Cardiac fibroblast (primary cell): ENCODE measurements at regions not wholly inside any gene's neighbourhood (a gene's known extent, or its start where the extent isn't known, plus 50 kb on each side); places are given as distances from the start of the nearest gene placed in this dataset.
A peak's percentile ranks its signal among the peaks of the same experiment; 100 is the strongest.
"Not testable (repeated sequence)": the region's sequence is repeated elsewhere in the genome, so short reads cannot be mapped to it uniquely, and the experiment has no call there.

Experiments
- DNase-seq, 2 donors: peaks; one replicate each; pipeline versions ENCODE4 v3.0.0 to v3.0.0-alpha.2; 2010; ENCODE audit warnings: low read depth in 2 of 2
- H3K4me3 ChIP-seq, 2 donors: replicated peaks in 1 of 2; 1 replicate in 1 of 2; 2 replicates in 1 of 2; pipeline ENCODE4 v1.5.1; 2011; ENCODE audit warnings: low read depth in 2 of 2, low read length in 2 of 2, mild to moderate bottlenecking in 2 of 2, moderate library complexity in 1 of 2
- TF ChIP-seq, protein P1 (sequence below): IDR thresholded peaks from one replicate; pipeline ENCODE4 v1.5.1; 2011; ENCODE audit warnings: low read depth, mild to moderate bottlenecking, low read length, inconsistent platforms

DNA sequence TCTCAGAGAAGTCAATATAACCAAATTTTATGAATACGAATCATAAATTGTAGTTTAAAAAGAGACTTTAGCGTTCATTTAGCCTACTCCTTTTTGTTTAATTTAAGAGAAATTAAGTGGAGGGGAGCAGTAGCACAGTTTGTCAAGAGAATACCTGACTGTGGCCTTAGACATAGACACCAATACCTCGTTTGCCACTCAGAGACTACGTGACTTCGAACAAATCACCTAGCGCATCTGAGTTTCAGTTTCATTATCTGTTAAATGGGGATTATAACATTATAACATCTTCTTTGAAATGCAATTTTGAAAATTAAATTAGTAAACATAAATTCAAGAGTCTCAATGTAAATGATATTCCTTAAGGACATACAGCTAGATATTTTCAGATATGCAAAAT, 581.5 kb upstream of the VRK2 start:
- H3K4me3 ChIP-seq = no peak overlapping the region
- TF ChIP-seq, protein P1, sequence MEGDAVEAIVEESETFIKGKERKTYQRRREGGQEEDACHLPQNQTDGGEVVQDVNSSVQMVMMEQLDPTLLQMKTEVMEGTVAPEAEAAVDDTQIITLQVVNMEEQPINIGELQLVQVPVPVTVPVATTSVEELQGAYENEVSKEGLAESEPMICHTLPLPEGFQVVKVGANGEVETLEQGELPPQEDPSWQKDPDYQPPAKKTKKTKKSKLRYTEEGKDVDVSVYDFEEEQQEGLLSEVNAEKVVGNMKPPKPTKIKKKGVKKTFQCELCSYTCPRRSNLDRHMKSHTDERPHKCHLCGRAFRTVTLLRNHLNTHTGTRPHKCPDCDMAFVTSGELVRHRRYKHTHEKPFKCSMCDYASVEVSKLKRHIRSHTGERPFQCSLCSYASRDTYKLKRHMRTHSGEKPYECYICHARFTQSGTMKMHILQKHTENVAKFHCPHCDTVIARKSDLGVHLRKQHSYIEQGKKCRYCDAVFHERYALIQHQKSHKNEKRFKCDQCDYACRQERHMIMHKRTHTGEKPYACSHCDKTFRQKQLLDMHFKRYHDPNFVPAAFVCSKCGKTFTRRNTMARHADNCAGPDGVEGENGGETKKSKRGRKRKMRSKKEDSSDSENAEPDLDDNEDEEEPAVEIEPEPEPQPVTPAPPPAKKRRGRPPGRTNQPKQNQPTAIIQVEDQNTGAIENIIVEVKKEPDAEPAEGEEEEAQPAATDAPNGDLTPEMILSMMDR = no peak
- DNase-seq = no peak

GRCh38 chr2:57465967-57466366, 580.6 kb upstream of the VRK2 start:
- TF ChIP-seq, protein P1 = no peak
- no peak for DNase-seq
- H3K4me3 ChIP-seq = no peak overlapping the region

DNA sequence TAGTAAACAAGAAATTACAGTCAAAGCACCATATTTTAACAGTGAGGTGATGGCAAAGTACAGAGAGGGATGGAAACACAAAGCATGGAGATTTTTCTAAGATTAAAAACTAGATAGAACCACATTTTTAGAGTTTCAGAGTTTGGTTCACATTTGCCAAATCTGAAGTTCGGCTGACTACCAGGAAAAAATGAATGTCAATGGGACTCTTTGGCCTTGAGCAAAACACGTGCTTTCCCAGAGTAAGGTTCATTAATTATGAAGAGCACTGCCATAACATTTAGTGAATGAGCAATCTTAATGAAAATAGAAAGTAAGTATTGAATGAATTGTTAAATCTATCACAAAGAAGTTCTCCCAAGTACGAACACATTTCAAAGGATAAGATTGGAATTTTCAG, 571.2 kb upstream of the VRK2 start:
- DNase-seq = no peak
- H3K4me3 ChIP-seq = no peak overlapping the region
- TF ChIP-seq, protein P1 = no peak

- no peak overlapping the region for H3K4me3 ChIP-seq
- no peak for DNase-seq
- TF ChIP-seq, protein P1 = no peak
These were observed 566.6 kb upstream of the VRK2 start for GRCh38 chr2:57479981-57480380.

GRCh38 chr2:57488061-57488460, 558.5 kb upstream of the VRK2 start:
- no peak for DNase-seq
- TF ChIP-seq, protein P1 = no peak
- no peak overlapping the region for H3K4me3 ChIP-seq

DNA sequence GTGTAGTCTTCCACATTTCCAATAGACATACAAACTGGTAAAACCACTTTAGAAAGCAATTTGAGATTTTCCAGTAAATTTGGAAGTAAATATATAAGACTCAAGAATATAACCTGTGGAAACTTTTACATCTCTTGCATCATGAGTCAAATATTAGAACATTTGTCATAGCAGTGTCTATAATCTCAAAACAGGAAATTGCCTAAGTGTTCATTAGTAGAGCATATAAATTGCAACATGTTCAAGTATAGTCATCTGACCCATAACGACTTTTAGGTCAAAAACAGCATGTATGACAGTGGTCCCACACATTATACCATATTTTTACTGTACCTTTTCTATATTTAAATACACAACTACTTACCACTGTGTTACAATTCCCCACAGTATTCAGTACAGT, 555.9 kb upstream of the VRK2 start:
- TF ChIP-seq, protein P1 = no peak
- DNase-seq = peak in 1 of 2 donors; percentile 48
- H3K4me3 ChIP-seq = no peak overlapping the region

- no peak overlapping the region for H3K4me3 ChIP-seq
- DNase-seq = no peak
- TF ChIP-seq, protein P1 = no peak
These were observed 555.4 kb upstream of the VRK2 start for GRCh38 chr2:57491213-57491612.

DNA sequence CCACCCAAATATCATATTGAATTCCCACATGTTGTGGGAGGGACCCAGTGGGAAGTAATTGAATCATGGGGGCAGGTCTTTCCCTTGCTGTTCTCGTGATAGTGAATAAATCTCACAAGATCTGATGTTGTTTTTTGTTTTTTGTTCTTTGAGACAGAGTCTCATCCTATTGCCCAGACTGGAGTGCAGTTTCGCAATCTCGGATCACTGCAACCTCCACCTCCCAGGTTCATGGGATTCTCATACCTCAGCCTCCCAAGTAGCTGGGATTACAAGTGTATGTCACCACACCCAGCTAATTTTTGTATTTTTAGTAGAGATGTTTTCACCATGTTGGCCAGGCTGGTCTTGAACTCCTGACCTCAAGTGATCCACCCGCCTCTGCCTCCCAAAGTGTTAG, 552.6 kb upstream of the VRK2 start:
- not testable (repeated sequence) for H3K4me3 ChIP-seq, DNase-seq
